SU-DHL-6 (cell line): ENCODE measurements at regions not wholly inside any gene's neighbourhood (a gene's known extent, or its start where the extent isn't known, plus 50 kb on each side); places are given as distances from the start of the nearest gene placed in this dataset.

Experiments
- EZH2phosphoT487 ChIP-seq: fragments of 200-600 bp; sonication (generic), shearing (Covaris generic); conservative IDR thresholded peaks from 2 replicates; pipeline ENCODE4 v1.6.1; 2018; ENCODE audit warnings: mild to moderate bottlenecking, antibody characterized with exemption, low read length, moderate library complexity, mixed read lengths
- TF ChIP-seq, protein P1 (sequence below): fragments of 200-600 bp; sonication (generic); IDR thresholded peaks from one replicate; pipeline ENCODE4 v1.5.1; 2017; ENCODE audit warnings: antibody characterized with exemption, mild to moderate bottlenecking, low read length, moderate library complexity; ENCODE audit not compliant: insufficient read depth, poor library complexity, severe bottlenecking

DNA sequence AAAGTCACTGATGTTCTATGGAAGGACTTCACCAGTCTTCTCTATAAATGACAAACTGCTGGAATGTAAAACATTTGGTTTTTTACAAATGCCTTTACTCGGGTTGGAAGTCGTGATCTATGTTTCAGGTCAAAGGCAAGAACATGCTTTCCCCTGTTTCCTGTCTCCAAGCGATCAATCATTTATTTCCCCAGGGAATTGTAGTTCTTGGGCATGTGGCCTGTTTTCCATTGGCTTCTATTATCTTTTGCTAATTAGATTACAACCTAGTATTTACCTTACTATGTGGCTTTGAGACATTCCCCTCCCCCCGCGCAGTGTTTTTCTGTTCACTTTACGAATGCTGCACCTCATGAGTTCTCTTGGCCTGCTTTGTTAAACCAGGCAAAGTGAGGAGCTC is 684.2 kb downstream of the EPHA4 start:
- TF ChIP-seq, protein P1, sequence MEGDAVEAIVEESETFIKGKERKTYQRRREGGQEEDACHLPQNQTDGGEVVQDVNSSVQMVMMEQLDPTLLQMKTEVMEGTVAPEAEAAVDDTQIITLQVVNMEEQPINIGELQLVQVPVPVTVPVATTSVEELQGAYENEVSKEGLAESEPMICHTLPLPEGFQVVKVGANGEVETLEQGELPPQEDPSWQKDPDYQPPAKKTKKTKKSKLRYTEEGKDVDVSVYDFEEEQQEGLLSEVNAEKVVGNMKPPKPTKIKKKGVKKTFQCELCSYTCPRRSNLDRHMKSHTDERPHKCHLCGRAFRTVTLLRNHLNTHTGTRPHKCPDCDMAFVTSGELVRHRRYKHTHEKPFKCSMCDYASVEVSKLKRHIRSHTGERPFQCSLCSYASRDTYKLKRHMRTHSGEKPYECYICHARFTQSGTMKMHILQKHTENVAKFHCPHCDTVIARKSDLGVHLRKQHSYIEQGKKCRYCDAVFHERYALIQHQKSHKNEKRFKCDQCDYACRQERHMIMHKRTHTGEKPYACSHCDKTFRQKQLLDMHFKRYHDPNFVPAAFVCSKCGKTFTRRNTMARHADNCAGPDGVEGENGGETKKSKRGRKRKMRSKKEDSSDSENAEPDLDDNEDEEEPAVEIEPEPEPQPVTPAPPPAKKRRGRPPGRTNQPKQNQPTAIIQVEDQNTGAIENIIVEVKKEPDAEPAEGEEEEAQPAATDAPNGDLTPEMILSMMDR = no peak
- no peak for TF ChIP-seq EZH2phosphoT487
